ENCODE measurements at regions not wholly inside any gene's neighbourhood (a gene's known extent, or its start where the extent isn't known, plus 50 kb on each side); places are given as distances from the start of the nearest gene placed in this dataset.
"Not testable (repeated sequence)": the region's sequence is repeated elsewhere in the genome, so short reads cannot be mapped to it uniquely, and the experiment has no call there.

DNA sequence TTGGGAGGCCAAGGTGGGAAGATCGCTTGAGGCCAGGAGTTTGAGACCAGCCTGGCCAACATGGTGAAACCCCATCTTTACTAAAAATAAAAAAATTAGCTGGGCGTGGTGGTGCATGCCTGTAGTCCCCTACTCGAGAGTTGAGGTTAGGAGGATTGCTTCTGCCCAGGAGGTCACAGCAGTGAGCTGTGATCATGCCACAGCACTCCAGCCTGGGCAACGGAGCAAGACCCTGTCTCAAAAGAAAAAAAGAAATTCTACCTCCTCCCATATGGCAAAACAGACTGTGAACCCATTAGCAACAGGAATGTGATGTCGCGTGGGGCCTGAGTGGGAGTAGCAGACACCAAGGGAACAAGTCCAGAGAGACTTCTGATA lies 99.7 kb upstream of the MED13L start:
- not testable (repeated sequence) for TF ChIP-seq POLR2A (IDR thresholded peaks at IDR 0.05)
- TF ChIP-seq, protein P1, sequence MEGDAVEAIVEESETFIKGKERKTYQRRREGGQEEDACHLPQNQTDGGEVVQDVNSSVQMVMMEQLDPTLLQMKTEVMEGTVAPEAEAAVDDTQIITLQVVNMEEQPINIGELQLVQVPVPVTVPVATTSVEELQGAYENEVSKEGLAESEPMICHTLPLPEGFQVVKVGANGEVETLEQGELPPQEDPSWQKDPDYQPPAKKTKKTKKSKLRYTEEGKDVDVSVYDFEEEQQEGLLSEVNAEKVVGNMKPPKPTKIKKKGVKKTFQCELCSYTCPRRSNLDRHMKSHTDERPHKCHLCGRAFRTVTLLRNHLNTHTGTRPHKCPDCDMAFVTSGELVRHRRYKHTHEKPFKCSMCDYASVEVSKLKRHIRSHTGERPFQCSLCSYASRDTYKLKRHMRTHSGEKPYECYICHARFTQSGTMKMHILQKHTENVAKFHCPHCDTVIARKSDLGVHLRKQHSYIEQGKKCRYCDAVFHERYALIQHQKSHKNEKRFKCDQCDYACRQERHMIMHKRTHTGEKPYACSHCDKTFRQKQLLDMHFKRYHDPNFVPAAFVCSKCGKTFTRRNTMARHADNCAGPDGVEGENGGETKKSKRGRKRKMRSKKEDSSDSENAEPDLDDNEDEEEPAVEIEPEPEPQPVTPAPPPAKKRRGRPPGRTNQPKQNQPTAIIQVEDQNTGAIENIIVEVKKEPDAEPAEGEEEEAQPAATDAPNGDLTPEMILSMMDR (IDR thresholded peaks at IDR 0.05) = not testable (repeated sequence)

Measured in breast epithelium (tissue), 3 donors.